Erythroblast (primary cell): ENCODE measurements at regions not wholly inside any gene's neighbourhood (a gene's known extent, or its start where the extent isn't known, plus 50 kb on each side); places are given as distances from the start of the nearest gene placed in this dataset.

Experiments used
- GATA1 ChIP-seq: IDR thresholded peaks from 2 replicates; pipeline ENCODE4 v1.6.1; 2011; ENCODE audit warnings: low read depth, mild to moderate bottlenecking, control low read depth, low read length, moderate library complexity
- POLR2A ChIP-seq: IDR thresholded peaks from 2 replicates; pipeline ENCODE4 v1.6.1; 2011; ENCODE audit warnings: mild to moderate bottlenecking, low read length

DNA sequence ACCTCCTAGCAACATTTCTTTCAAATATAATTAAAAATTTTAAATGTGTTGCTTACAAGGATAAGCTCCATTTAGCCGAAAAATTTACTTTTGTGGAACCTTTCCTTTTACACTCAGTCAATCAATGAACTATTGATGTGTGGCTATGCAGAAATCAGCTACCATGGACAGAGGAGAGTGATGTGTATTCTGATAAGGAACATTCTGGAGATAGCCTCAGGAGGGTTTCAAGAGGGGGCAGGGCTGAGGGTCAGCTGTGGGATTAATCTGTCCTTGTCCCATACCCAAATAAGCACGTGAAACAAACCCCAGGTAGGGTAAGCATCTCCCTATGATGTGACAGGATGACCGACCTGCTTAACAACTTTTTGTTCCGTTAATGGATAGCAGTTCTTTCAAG is 192.6 kb upstream of the PROK2 start:
- no peak for TF ChIP-seq GATA1
- no peak for TF ChIP-seq POLR2A
